NCI-H1436 (cell line): ENCODE measurements at regions not wholly inside any gene's neighbourhood (a gene's known extent, or its start where the extent isn't known, plus 50 kb on each side); places are given as distances from the start of the nearest gene placed in this dataset.
A peak's percentile ranks its signal among the peaks of the same experiment; 100 is the strongest.

Source experiments
- DNase-seq: peaks from one replicate; lab custom pipeline; 2025; lab: John Stamatoyannopoulos, UW

DNA sequence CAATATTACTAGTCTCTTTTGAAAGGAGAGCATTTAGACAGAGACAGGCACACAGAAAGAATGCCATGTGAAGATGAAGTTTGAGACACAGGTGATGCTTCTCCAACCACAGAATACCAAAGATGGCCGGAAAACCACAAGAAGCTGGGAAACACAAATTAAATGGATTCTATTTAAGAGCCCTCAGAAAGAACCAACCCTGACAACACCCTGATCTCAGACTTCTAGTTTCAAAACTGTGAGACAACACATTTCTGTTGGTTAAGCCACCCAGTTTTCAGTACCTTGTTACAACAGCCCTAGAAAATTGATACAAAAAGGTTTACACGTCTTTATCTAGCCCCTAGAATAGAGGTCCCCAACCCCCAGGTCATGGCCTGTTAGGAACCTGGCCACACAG is 79.8 kb upstream of the CCNG1 start:
- no peak for DNase-seq

DNA sequence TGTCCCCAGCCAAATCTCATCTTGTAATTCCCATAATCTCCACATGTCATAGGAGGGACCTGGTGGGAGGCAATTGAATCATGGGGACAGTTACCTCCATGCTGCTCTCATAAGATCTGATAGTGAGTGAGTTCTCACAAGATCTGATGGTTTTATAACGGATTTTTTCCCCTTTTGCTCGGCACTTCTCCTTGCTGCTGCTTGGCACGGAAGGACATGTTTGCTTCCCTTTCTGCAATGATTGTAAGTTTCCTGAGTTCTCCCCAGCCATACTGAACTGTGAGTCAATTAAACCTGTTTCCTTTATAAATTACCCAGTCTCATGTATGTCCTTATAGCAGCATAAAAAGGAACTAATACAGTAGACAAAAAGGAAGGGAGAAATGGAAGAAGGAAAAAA is 76.7 kb upstream of the CCNG1 start:
- DNase-seq, result no peak

DNA sequence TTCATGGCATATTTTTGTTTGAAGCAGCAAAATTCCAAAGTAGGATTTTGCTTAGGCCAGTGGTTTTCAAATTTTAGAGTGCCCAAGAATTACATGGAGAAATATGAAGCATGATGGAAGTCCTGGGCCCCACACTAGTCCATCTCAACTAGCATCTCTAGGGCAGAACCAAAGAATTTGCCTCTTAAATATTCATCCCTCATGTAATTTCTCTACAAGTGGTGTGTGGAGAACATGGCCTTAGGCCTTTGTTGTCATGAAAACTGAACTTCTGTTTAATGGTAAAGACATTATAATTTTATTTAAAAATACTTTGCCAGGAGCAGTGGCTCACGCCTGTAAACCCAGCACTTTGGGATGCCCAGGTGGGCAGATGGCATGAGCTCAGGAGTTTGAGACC is 75.9 kb upstream of the CCNG1 start:
- DNase-seq, result no peak

DNA sequence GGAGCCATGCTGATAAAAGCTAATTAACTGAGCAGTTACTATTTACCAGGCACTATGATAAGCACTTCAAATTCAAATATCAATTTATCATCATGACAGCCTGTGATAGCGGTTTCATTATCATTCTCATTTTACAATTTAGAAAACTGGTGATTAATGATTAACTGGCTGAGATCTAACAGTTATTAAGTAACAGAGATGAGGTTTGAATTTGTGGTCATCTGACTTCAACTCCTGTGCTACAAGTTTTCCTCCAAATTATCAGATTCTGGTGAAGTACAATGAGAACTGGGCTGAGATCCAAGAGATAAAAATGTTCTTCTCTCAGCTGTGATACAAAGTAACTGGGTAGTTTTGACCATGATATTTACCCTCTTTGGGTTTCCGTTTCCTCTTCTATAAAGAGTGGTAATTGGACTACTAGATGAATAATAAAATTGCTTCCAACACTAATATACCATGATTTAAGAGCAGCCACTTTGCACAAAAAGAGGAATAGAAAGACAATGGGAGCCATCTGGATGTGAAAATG is 74.5 kb upstream of the CCNG1 start:
- DNase-seq, result peak; percentile 53

DNA sequence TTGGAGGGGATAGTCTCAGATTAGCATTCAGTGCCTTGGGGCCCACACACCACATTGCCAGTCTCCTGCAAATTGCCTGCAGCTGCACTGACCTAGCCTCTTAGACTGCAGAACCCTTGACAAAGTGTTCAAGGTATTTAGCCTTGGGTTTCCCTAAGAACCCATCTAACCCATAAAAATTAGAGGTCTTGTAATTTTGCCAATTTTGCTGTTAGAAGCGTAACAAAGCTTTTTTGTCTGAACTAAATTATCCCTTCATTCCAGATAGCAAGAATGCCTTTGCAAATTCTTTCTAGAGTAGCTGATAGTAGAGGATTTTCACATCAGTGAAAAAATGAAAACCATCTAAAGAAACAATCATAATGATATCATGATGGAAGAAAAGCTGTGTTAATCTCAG is 74.0 kb upstream of the CCNG1 start:
- DNase-seq, result no peak

DNA sequence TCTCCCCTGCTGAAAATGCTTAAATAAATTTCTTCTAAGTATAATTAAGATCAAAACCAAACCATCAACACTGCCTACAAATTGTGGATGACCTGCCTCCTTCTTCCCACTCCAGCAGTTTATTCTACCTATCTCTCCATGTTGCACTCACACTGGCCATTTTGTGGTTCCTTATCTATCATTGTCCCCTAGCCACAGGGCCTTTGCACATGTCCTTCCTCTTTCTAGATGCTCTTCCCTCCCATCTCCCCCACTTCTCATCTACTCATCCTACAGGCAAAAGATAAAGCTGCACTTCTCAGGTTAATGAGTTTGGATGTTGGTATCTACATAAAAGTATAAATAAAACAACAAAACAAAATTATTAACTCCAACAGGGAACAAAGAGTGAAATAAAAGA is 70.6 kb upstream of the CCNG1 start:
- no peak for DNase-seq

DNA sequence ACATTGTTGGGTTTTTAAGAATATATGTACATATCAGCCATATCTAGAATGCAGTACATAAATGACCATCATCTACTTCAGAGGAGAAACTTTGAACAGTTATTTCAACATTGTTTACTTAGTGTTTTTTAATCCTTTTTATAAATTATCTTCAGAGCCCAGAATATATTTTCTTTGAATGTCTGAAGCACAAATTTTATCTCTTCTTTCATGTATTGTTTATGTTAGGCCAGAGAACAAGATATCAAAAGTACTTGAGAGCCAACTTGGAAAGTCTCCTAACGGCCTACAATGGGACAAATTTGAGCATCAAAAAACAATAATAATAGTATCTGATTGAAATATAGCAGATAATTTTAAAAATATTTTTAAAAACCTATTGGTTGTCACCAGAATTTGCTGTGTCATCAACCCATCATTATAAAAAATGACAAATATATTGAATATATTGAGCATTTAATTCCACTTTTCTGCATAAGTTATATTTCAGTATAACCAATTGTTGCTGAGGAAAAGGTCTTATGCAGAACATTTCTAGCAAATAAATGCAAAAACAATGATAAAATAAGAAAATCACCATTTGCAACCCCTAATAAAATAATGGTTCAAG is 67.5 kb upstream of the CCNG1 start:
- no peak for DNase-seq

DNA sequence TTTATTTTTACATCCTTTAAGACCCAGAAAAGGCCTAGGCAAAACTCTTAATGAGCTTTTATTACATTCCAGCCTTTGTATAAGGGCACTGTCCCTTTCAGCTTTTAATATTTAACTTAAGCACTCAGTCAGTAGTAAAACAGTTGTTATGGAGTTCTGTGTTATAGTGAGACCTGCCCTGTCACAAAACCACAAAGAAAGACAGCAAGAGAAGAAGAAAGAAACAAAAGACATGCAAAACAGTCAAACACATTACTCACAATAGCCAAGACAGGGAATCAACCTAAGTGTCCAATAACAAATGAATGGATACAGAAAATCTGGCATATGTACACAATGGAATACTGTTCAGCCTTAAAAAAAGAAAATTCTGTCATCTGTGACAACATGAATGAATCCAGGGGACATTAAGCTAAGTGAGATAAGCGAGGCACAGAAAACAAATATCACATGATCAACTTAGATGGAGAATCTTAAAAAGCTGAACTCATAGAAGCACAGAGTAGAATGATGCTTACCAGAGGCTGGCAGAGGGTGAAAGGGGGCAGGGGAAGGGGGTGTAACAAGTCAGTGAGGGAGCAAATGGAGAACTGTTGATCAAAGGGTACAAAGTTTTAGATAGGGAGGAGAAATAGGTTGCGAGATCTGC is 63.8 kb upstream of the CCNG1 start:
- DNase-seq, result no peak

DNA sequence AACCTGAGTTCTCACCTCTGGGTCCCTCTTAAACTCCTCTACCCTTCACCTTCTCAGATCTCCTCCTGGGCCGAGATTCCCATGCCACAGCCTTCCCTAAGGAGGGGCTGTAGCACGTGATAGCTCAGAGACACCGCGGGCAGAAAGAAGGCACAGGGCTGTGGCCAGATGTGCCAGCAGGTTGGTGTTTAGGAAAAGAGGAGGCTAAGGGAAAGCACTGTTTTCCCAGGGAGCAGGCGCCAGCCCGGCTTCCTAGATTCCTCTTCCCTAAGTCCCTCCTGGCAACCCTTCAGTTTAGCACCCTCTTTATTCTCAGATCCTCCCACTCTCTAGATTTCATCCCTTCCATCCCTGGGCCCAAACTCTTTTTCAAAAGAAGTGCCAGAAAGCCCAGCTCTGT is 59.4 kb upstream of the CCNG1 start:
- DNase-seq, result no peak

DNA sequence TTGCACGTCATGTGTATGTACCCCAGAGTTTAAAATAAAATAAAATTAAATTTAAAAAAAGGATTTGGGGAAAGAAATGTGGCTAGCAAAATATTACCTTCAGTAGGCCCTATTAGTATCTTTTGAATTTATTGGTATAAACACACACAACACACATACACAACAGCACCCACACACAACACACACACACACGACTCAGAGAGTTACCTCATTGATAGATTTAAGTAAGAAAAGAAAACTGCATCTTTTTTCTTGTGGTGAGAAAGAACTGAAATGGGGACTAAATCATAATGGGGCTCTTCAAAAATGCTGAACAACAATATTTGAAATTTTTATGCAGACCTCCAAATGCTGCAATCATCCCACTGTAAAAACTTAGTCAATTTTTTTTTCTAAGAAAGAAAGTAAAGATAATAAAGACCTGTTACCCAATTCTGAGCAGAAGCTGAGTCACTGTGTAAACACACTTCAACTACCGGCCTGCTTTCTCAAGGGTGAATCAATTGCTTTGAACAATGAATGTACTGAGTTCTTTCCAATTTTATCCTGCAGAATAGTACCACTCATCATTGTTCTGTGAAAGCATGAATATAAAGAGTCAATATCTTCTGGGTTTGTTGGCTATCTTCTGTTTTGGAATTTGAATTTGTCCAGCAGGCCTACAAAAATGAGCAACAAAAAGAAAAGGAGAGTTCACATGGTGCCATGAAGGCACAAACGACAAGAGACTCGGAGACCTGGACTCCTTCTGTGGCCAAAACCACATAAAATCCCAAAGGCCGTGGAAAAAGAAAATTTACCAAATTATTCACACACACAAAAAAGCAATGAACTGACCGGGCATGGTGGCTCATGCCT is 57.9 kb upstream of the CCNG1 start:
- DNase-seq, result no peak

DNA sequence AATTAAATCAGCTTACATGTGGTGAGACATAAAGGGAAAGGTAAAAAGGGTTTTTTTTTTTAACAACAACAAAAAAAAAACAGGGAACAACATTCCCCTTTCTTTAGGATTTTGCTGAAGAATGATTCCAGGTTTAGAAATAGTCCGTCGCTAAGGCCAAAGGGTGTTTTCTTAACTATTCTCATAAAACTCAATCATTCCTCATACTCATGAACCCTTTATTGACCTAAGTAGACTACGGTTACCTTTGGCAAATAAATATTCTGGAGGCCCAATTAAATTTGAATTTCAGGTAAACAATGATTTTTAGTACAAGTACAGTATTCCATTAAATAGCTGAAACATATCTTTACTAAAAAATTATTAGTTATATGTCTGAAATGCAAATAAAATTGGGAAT is 55.6 kb upstream of the CCNG1 start:
- no peak for DNase-seq

DNA sequence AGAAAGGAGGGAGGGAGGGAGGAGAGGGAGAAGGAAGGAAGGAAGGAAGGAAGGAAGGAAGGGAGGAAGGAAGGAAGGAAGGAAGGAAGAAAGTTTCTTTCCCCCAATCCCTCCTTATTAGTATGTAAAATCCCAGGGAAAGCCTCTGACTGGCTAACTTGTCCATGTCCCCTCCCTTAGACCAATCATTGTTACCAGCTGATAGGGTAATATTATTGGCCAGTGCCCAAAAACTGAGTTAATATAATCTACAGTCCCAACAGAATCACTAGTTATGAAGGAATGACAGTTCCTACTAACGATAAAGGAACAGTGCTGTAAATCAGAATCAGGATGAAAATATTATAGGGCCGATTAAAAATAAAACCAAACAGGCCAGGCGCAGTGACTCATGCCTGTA is 53.6 kb upstream of the CCNG1 start:
- no peak for DNase-seq

DNA sequence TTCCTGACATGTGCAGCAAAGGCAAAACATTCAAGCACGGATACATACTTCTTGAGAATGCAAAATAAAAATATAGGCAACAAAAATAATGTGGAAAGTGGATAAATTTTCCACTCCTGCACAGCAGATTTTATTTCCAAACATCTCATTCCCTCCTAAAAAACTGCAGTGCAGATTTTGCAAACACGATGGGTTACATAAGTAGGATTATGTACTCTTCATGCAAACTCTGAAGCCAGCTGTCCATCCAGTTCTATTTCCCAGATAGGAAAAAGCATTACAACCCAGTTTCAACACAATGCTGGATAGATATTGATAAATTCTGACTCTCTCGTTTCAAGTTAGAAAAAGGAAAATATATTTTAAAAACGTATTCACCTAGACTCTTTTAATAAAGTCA is 52.7 kb upstream of the CCNG1 start:
- DNase-seq, result no peak

DNA sequence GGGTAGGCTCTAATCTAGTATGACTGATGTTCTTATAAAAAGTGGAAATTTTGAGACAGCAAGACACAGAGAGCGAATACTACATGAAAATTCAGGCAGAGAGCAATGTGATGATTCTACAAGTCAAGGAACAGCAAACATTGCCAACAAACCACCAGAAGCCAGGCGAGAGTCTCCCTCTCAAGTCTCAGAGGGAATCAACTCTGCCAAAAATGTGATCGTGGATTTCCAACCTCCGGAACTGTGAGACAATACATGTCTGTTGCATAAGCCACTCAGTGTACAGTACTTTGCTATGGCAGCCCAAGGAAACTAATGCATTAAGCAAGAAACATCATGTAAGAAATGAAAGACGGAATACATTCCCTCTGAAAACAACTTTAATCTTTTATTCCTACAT is 52.1 kb upstream of the CCNG1 start:
- no peak for DNase-seq

DNA sequence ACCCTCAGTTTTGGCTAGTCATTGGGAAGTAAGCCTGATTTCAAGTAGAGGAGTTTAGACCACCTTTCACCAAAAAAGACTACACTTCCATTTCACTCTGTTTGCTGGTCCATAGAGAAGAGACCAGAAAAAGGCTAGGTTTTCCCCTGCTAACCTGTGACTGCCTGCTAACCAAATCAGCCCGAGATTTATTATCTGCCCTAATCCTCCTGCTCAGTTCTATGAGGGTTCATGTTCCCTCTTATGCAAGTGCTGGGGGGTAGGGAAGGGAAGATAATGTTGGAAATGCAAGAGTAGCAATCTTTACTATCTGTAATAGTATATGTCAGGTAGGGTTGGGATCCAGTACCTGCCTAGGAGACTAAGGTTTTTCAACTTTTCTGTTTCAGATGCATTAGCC is 51.6 kb upstream of the CCNG1 start:
- DNase-seq, result no peak

DNA sequence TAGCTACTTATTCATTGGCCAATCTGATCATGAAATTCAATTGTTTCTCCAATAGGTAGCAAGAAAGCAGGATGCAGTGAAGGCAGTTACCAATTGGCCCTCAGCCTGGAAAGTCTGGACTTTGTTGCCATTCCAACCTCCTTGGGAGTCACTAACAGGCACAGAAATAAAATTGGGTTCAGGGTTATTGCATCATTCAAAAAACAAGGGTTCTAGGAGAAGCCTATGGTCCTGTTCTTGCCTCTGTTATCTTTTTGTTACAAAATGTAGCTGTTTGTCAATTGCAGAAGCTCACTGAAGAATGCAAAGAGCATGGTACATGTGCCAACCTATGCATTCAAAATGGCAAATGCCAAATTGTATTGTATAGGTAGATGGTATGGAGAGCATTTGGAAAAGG is 51.0 kb upstream of the CCNG1 start:
- DNase-seq, result no peak

DNA sequence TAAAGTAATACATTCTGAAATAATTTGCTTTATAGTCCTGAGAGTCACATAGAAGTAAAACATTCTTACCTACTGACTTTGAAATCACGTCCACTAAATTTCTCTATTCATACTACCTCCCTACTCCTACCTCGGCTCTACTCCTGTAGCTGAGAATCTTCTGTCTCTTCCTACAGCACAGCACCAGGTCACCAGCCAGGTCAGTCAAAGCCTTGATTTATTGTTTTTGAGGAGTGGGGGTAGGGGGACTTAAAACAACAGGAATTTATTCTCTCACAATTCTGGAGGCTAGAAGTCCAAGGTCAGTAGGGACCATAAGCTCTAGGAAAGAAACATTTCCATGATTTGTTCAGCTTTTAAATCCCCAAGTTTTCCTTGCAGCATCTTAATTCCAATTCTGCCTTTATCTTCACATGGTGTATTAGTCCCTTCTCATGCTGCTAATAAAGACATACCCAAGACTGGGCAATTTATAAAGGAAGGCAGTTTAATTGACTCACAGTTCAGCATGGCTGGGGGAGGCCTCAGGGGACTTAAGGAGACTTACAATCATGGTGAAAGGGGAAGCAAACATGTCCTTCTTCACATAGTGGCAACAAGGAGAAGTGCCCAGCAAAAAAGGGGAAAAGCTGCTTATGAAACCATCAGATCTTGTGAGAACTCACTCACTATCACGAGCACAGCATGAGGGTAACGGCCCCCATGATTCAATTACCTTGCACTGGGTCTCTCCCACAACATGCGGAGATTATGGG is 49.6 kb upstream of the CCNG1 start:
- DNase-seq, result no peak
